ENCODE measurements at regions not wholly inside any gene's neighbourhood (a gene's known extent, or its start where the extent isn't known, plus 50 kb on each side); places are given as distances from the start of the nearest gene placed in this dataset.

- no peak for DNase-seq (ENCODE audit: extremely low read depth, low read depth)
- TF ChIP-seq, protein P1, sequence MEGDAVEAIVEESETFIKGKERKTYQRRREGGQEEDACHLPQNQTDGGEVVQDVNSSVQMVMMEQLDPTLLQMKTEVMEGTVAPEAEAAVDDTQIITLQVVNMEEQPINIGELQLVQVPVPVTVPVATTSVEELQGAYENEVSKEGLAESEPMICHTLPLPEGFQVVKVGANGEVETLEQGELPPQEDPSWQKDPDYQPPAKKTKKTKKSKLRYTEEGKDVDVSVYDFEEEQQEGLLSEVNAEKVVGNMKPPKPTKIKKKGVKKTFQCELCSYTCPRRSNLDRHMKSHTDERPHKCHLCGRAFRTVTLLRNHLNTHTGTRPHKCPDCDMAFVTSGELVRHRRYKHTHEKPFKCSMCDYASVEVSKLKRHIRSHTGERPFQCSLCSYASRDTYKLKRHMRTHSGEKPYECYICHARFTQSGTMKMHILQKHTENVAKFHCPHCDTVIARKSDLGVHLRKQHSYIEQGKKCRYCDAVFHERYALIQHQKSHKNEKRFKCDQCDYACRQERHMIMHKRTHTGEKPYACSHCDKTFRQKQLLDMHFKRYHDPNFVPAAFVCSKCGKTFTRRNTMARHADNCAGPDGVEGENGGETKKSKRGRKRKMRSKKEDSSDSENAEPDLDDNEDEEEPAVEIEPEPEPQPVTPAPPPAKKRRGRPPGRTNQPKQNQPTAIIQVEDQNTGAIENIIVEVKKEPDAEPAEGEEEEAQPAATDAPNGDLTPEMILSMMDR (IDR thresholded peaks at IDR 0.05; ENCODE audit: low read depth, low read length) = no peak
These were observed 141.5 kb upstream of the MPHOSPH6 start for GRCh38 chr16:82311528-82311927.

- TF ChIP-seq, protein P1 (IDR thresholded peaks at IDR 0.05; ENCODE audit: low read depth, low read length) = no peak
- DNase-seq (ENCODE audit: extremely low read depth, low read depth) = no peak
These were observed 132.2 kb upstream of the MPHOSPH6 start for GRCh38 chr16:82302042-82302727.

DNA sequence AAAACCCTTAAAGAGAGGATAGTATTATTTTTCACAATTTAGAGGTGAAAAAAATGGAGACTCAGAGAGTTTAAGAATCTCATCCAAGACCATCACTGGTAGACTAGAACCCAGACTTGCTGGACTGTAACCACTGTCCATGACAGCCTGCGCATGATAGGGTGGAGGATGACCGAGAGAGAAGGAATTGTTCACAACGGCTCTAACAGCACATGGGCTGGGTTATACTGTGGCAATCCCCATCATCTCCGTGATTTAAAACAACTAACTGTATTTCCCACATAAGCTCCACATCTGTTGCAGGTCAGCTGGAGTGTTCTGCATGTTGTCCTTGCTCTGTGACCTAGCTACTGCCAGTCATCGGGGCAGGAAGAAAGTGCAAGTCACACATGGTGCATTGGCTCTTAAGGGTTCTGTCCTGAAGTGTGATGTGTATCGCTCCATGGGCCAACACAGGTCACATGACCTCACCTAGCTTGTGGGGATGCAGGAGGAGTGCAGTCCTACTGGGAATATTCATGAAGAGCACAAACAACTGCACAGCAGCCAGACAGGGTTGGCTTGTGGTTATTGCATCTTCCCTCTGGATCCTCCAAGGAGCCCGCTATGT lies 131.2 kb upstream of the MPHOSPH6 start:
- TF ChIP-seq, protein P1 (IDR thresholded peaks at IDR 0.05; ENCODE audit: low read depth, low read length) = no peak
- no peak for DNase-seq (ENCODE audit: extremely low read depth, low read depth)

GRCh38 chr16:82300374-82300951 lies 130.4 kb upstream of the MPHOSPH6 start:
- DNase-seq (ENCODE audit: extremely low read depth, low read depth) = no peak
- TF ChIP-seq, protein P1 (IDR thresholded peaks at IDR 0.05; ENCODE audit: low read depth, low read length) = no peak

DNA sequence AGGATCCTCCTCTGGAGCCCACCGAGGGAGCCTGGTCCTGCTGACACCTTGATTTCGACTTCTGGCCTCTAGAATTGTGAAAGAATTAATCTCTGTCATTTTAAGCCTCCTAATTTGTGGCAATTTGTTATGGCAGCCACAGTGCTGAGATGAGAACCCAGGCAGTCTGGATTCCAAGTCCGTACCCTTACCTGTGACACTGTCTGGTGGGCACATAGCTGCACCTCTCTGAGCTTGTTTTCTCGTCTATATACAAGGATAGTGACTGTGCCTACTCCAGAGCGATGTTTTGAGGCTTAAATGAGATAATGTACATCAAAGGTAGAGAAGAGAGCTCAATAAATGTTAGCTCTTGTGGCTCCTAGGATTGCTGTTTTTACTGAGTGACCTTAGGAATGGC lies 128.4 kb upstream of the MPHOSPH6 start:
- DNase-seq (ENCODE audit: extremely low read depth, low read depth) = no peak
- TF ChIP-seq, protein P1 (IDR thresholded peaks at IDR 0.05; ENCODE audit: low read depth, low read length) = no peak

- TF ChIP-seq, protein P1 (IDR thresholded peaks at IDR 0.05; ENCODE audit: low read depth, low read length) = no peak
- no peak for DNase-seq (ENCODE audit: extremely low read depth, low read depth)
These were observed 125.5 kb upstream of the MPHOSPH6 start for GRCh38 chr16:82295290-82296201.
